Neural progenitor cell (in vitro differentiated cells): ENCODE measurements at regions not wholly inside any gene's neighbourhood (a gene's known extent, or its start where the extent isn't known, plus 50 kb on each side); places are given as distances from the start of the nearest gene placed in this dataset.

ENCODE experiments used
- DNase-seq: peaks from one replicate; pipeline ENCODE4 v3.0.0-alpha.2; 2016; ENCODE audit warnings: low spot score
- H2AFZ ChIP-seq: fragments of 200-600 bp; sonication (generic); replicated peaks from 2 replicates; pipeline ENCODE4 v1.6.1; 2016; ENCODE audit warnings: antibody characterized with exemption
- H3F3A ChIP-seq: fragments of 200-600 bp; sonication (generic); 2 replicates; pipeline ENCODE4 v1.6.1; 2016; ENCODE audit warnings: antibody characterized with exemption, low read depth
- H3K27ac ChIP-seq: fragments of 200-600 bp; sonication (generic); 2 replicates; pipeline ENCODE4 v1.5.1; 2016; ENCODE audit warnings: mild to moderate bottlenecking
- H3K27me3 ChIP-seq: fragments of 200-600 bp; sonication (generic); 2 replicates; pipeline ENCODE4 v1.6.1; 2016; ENCODE audit warnings: mild to moderate bottlenecking, moderate library complexity
- H3K36me3 ChIP-seq: fragments of 200-600 bp; sonication (generic); 2 replicates; pipeline ENCODE4 v1.5.1; 2016
- H3K4me1 ChIP-seq: fragments of 200-600 bp; sonication (generic); 2 replicates; pipeline ENCODE4 v1.6.1; 2016; ENCODE audit warnings: mixed run types
- H3K4me2 ChIP-seq: fragments of 200-600 bp; sonication (generic); 2 replicates; pipeline ENCODE4 v1.6.1; 2016
- H3K4me3 ChIP-seq: fragments of 200-600 bp; sonication (generic); 2 replicates; pipeline ENCODE4 v1.5.1; 2016
- H3K79me2 ChIP-seq: fragments of 200-600 bp; sonication (generic); 2 replicates; pipeline ENCODE4 v1.6.1; 2016; ENCODE audit warnings: low read depth
- H3K9ac ChIP-seq: fragments of 200-600 bp; sonication (generic); 2 replicates; pipeline ENCODE4 v1.6.1; 2016
- H3K9me3 ChIP-seq: fragments of 200-600 bp; sonication (generic); 2 replicates; pipeline ENCODE4 v1.5.1; 2016; ENCODE audit warnings: low read depth
- H4K20me1 ChIP-seq: fragments of 200-600 bp; sonication (generic); 2 replicates; pipeline ENCODE4 v1.6.1; 2016; ENCODE audit warnings: low read depth
- H3K27ac Mint-ChIP-seq: 3 replicates; pipeline ENCODE4 v1.8.0; 2021; ENCODE audit warnings: mixed read lengths
- H3K27me3 Mint-ChIP-seq: 2 replicates; pipeline ENCODE4 v1.8.0; 2022; ENCODE audit warnings: low read depth, mild to moderate bottlenecking, inconsistent platforms, moderate library complexity, mixed read lengths; ENCODE audit not compliant: insufficient read depth
- H3K36me3 Mint-ChIP-seq: 3 replicates; pipeline ENCODE4 v1.8.0; 2021; ENCODE audit warnings: mixed read lengths
- H3K4me1 Mint-ChIP-seq: 3 replicates; pipeline ENCODE4 v1.8.0; 2021; ENCODE audit warnings: mixed read lengths
- H3K4me3 Mint-ChIP-seq: 3 replicates; pipeline ENCODE4 v1.8.0; 2021; ENCODE audit warnings: mild to moderate bottlenecking, moderate library complexity, mixed read lengths
- H3K9me3 Mint-ChIP-seq: 3 replicates; pipeline ENCODE4 v1.8.0; 2020; ENCODE audit warnings: mixed read lengths
- EZH2 ChIP-seq: fragments of 200-600 bp; sonication (generic); IDR thresholded peaks from 2 replicates; pipeline ENCODE4 v1.6.1; 2017; ENCODE audit warnings: antibody characterized with exemption, mild to moderate bottlenecking, moderate library complexity
- EZH2phosphoT487 ChIP-seq: fragments of 200-600 bp; sonication (generic); IDR thresholded peaks from 2 replicates; pipeline ENCODE4 v1.6.1; 2017; ENCODE audit warnings: antibody characterized with exemption
- TF ChIP-seq, protein P1 (sequence below): fragments of 200-600 bp; sonication (generic); IDR thresholded peaks from 2 replicates; pipeline ENCODE4 v1.5.1; 2017; ENCODE audit warnings: antibody characterized with exemption, mild to moderate bottlenecking

DNA sequence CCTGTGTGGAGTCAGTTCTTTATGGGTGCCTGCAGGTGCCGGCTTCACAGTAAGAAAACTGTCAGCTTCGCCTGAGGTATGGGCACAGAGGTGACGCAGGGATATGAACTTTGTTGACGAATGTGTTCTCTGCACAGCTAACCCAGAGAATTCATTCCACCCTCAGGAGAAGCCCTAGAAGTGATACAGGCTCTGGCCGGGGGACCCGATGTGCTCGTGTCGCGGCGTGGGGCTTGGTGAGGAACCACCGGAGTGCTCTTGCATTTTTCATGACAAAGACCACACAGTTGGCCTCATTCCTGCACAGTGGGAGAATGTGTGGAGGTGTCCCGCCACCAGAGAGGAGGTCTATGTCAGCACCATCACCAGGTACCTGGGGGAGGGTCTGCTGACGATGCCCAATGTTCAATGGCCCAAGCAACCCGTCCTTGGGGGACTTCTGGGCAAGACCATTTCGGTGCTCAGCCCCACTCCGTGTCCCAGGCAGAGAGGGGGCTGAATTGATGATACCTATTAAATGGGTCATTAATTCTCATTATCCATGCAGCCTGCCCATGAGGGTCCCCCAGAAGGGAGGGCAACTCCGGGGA is 147.5 kb upstream of the RTL1 start:
- H3K27ac Mint-ChIP-seq, result no peak overlapping the region
- Histone ChIP-seq H3K4me2 (no peak overlapping the region), H3K79me2 (no peaks in the 10 kb centered on the region), H3K9me3 (no peaks in the 10 kb centered on the region), H3K27ac (no peak overlapping the region), H3K27me3 (no peaks in the 10 kb centered on the region), H3K4me3 (no peak overlapping the region), H3K4me1 (no peaks in the 10 kb centered on the region), H3F3A (no peaks in the 10 kb centered on the region), H4K20me1 (no peaks in the 10 kb centered on the region), H3K9ac (no peak overlapping the region), H2AFZ (no peak overlapping the region), H3K36me3 (no peaks in the 10 kb centered on the region)
- no peak overlapping the region for H3K4me3 Mint-ChIP-seq
- peaks cover 2% of the 10 kb centered on the region for H3K27me3 Mint-ChIP-seq
- no peaks in the 10 kb centered on the region for H3K36me3 Mint-ChIP-seq
- no peak for DNase-seq
- peaks cover 18% of the 10 kb centered on the region for H3K9me3 Mint-ChIP-seq
- peaks cover 8% of the 10 kb centered on the region for H3K4me1 Mint-ChIP-seq
- TF ChIP-seq EZH2phosphoT487, result no peak
- TF ChIP-seq, protein P1, sequence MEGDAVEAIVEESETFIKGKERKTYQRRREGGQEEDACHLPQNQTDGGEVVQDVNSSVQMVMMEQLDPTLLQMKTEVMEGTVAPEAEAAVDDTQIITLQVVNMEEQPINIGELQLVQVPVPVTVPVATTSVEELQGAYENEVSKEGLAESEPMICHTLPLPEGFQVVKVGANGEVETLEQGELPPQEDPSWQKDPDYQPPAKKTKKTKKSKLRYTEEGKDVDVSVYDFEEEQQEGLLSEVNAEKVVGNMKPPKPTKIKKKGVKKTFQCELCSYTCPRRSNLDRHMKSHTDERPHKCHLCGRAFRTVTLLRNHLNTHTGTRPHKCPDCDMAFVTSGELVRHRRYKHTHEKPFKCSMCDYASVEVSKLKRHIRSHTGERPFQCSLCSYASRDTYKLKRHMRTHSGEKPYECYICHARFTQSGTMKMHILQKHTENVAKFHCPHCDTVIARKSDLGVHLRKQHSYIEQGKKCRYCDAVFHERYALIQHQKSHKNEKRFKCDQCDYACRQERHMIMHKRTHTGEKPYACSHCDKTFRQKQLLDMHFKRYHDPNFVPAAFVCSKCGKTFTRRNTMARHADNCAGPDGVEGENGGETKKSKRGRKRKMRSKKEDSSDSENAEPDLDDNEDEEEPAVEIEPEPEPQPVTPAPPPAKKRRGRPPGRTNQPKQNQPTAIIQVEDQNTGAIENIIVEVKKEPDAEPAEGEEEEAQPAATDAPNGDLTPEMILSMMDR, result no peak
- no peak for TF ChIP-seq EZH2

DNA sequence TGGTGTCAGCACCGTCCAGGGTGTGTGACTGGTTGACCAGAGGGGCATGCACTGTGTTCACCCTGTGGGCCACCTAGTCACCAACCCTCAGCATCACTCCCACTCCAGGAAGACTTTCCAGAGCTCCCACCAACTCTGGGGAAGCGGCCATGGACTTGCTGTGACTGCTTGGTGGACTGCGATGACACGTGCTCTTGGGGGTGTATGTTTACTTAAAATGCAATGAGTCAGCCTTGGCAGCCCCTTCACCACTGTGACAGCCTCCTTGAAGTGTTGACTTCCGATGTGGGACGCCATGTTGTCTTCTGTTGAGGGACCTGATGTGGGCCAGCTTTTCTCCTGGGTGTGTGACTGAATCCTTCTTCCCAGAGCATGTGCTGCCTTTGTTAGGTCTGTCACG is 151.1 kb upstream of the RTL1 start:
- Histone ChIP-seq H3K9me3 (no peaks in the 10 kb centered on the region), H3K4me3 (no peak overlapping the region), H3K4me1 (no peaks in the 10 kb centered on the region), H3K79me2 (no peaks in the 10 kb centered on the region), H3K36me3 (no peaks in the 10 kb centered on the region), H3F3A (no peaks in the 10 kb centered on the region), H3K27me3 (no peaks in the 10 kb centered on the region), H3K4me2 (no peak overlapping the region), H3K27ac (no peak overlapping the region), H2AFZ (no peak overlapping the region), H4K20me1 (no peaks in the 10 kb centered on the region), H3K9ac (no peak overlapping the region)
- H3K27me3 Mint-ChIP-seq, result peaks cover 2% of the 10 kb centered on the region
- no peak for DNase-seq
- H3K36me3 Mint-ChIP-seq, result no peaks in the 10 kb centered on the region
- no peak overlapping the region for H3K27ac Mint-ChIP-seq
- H3K4me1 Mint-ChIP-seq, result peaks cover under 1% of the 10 kb centered on the region
- H3K4me3 Mint-ChIP-seq, result no peak overlapping the region
- TF ChIP-seq, protein P1, result no peak
- TF ChIP-seq EZH2phosphoT487, result no peak
- no peak for TF ChIP-seq EZH2
- H3K9me3 Mint-ChIP-seq, result peaks cover 21% of the 10 kb centered on the region

DNA sequence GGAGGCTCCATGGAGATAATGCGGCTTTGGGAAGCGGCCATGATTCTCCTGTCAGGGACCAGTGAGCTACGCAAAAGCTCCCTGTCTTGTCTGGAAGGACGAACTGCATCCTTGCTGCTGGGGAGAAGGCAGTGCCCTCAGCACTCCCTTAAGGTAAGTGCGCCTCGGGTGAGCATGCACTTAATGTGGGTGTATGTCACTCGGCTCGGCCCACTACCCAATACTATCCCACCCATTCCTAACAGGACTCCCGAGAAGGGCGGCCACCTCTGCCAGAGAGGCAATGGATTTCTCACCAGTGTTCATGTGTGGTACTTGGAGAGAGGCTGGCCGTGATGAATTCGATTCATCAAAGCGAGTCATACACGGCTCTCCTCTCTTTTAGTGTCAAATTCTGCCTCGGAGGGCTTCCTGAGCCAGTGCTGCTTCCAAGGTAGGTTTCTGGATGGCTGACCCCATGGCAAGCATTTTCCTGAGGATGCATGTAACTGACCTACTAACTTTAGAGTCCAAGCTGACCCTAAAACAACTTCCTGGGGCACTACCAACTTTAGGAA is 151.7 kb upstream of the RTL1 start:
- Mint-ChIP-seq H3K4me3 (no peak overlapping the region), H3K27ac (no peak overlapping the region), H3K36me3 (no peaks in the 10 kb centered on the region), H3K27me3 (peaks cover 2% of the 10 kb centered on the region), H3K9me3 (peaks cover 20% of the 10 kb centered on the region), H3K4me1 (no peaks in the 10 kb centered on the region)
- DNase-seq, result no peak
- Histone ChIP-seq H3K27ac (no peak overlapping the region), H3K4me3 (no peak overlapping the region), H3K9me3 (no peaks in the 10 kb centered on the region), H3F3A (no peaks in the 10 kb centered on the region), H4K20me1 (no peaks in the 10 kb centered on the region), H3K27me3 (no peaks in the 10 kb centered on the region), H3K9ac (no peak overlapping the region), H2AFZ (no peak overlapping the region), H3K79me2 (no peaks in the 10 kb centered on the region), H3K36me3 (no peaks in the 10 kb centered on the region), H3K4me1 (no peaks in the 10 kb centered on the region), H3K4me2 (no peak overlapping the region)
- TF ChIP-seq EZH2 (no peak), EZH2phosphoT487 (no peak)
- TF ChIP-seq, protein P1, result no peak
